ENCODE measurements at regions not wholly inside any gene's neighbourhood (a gene's known extent, or its start where the extent isn't known, plus 50 kb on each side); places are given as distances from the start of the nearest gene placed in this dataset.
"Not testable (repeated sequence)": the region's sequence is repeated elsewhere in the genome, so short reads cannot be mapped to it uniquely, and the experiment has no call there.

- TF ChIP-seq POLR2A (IDR thresholded peaks at IDR 0.05; ENCODE audit: low read depth, low read length): no peak
- TF ChIP-seq TAF1 (IDR thresholded peaks at IDR 0.05; ENCODE audit: borderline replicate concordance, low read depth, low read length): no peak
- TF ChIP-seq POLR2AphosphoS5 (IDR thresholded peaks at IDR 0.05; ENCODE audit: low read depth, low read length): no peak
- FAIRE-seq (no peak), DNase-seq (ENCODE audit: insufficient read length) (no peak)
These were observed 321.5 kb upstream of the MAN1A1 start for GRCh38 chr6:119671105-119671504.

- FAIRE-seq (no peak), DNase-seq (ENCODE audit: insufficient read length) (no peak)
- no peak for TF ChIP-seq TAF1 (IDR thresholded peaks at IDR 0.05; ENCODE audit: borderline replicate concordance, low read depth, low read length)
- no peak for TF ChIP-seq POLR2AphosphoS5 (IDR thresholded peaks at IDR 0.05; ENCODE audit: low read depth, low read length)
- TF ChIP-seq POLR2A (IDR thresholded peaks at IDR 0.05; ENCODE audit: low read depth, low read length): no peak
These were observed 319.7 kb upstream of the MAN1A1 start for GRCh38 chr6:119669221-119669620.

GRCh38 chr6:119665432-119665831 lies 315.9 kb upstream of the MAN1A1 start:
- not testable (repeated sequence) for DNase-seq (ENCODE audit: insufficient read length); FAIRE-seq

- no peak for TF ChIP-seq POLR2AphosphoS5 (IDR thresholded peaks at IDR 0.05; ENCODE audit: low read depth, low read length)
- no peak for TF ChIP-seq POLR2A (IDR thresholded peaks at IDR 0.05; ENCODE audit: low read depth, low read length)
- no peak for TF ChIP-seq TAF1 (IDR thresholded peaks at IDR 0.05; ENCODE audit: borderline replicate concordance, low read depth, low read length)
- DNase-seq (ENCODE audit: insufficient read length): no peak
- FAIRE-seq: no peak
These were observed 312.1 kb upstream of the MAN1A1 start for GRCh38 chr6:119661628-119662027.

GRCh38 chr6:119661078-119661477 lies 311.5 kb upstream of the MAN1A1 start:
- FAIRE-seq: no peak
- no peak for TF ChIP-seq TAF1 (IDR thresholded peaks at IDR 0.05; ENCODE audit: borderline replicate concordance, low read depth, low read length)
- no peak for TF ChIP-seq POLR2AphosphoS5 (IDR thresholded peaks at IDR 0.05; ENCODE audit: low read depth, low read length)
- TF ChIP-seq POLR2A (IDR thresholded peaks at IDR 0.05; ENCODE audit: low read depth, low read length): no peak
- no peak for DNase-seq (ENCODE audit: insufficient read length)

- no peak for TF ChIP-seq POLR2AphosphoS5 (IDR thresholded peaks at IDR 0.05; ENCODE audit: low read depth, low read length)
- no peak for TF ChIP-seq POLR2A (IDR thresholded peaks at IDR 0.05; ENCODE audit: low read depth, low read length)
- FAIRE-seq: no peak
These were observed 309.4 kb upstream of the MAN1A1 start for GRCh38 chr6:119658917-119659316.

GRCh38 chr6:119655124-119655523 lies 305.6 kb upstream of the MAN1A1 start:
- DNase-seq (ENCODE audit: insufficient read length): no peak
- no peak for FAIRE-seq
- no peak for TF ChIP-seq TAF1 (IDR thresholded peaks at IDR 0.05; ENCODE audit: borderline replicate concordance, low read depth, low read length)
- no peak for TF ChIP-seq POLR2A (IDR thresholded peaks at IDR 0.05; ENCODE audit: low read depth, low read length)
- TF ChIP-seq POLR2AphosphoS5 (IDR thresholded peaks at IDR 0.05; ENCODE audit: low read depth, low read length): no peak

More at GRCh38 chr6:119658917-119659316, 309.4 kb upstream of the MAN1A1 start:
- DNase-seq (ENCODE audit: insufficient read length): no peak

- FAIRE-seq (no peak), DNase-seq (ENCODE audit: insufficient read length) (no peak)
- TF ChIP-seq POLR2AphosphoS5 (IDR thresholded peaks at IDR 0.05; ENCODE audit: low read depth, low read length) (no peak), TAF1 (IDR thresholded peaks at IDR 0.05; ENCODE audit: borderline replicate concordance, low read depth, low read length) (no peak), POLR2A (IDR thresholded peaks at IDR 0.05; ENCODE audit: low read depth, low read length) (no peak)
These were observed 303.8 kb upstream of the MAN1A1 start for GRCh38 chr6:119653329-119653728.

GRCh38 chr6:119649531-119649930 lies 300.0 kb upstream of the MAN1A1 start:
- DNase-seq (ENCODE audit: insufficient read length): no peak
- FAIRE-seq: no peak
- TF ChIP-seq POLR2A (IDR thresholded peaks at IDR 0.05; ENCODE audit: low read depth, low read length) (no peak), TAF1 (IDR thresholded peaks at IDR 0.05; ENCODE audit: borderline replicate concordance, low read depth, low read length) (no peak), POLR2AphosphoS5 (IDR thresholded peaks at IDR 0.05; ENCODE audit: low read depth, low read length) (no peak)

- DNase-seq (ENCODE audit: insufficient read length) (no peak), FAIRE-seq (no peak)
- TF ChIP-seq TAF1 (IDR thresholded peaks at IDR 0.05; ENCODE audit: borderline replicate concordance, low read depth, low read length) (no peak), POLR2A (IDR thresholded peaks at IDR 0.05; ENCODE audit: low read depth, low read length) (no peak), POLR2AphosphoS5 (IDR thresholded peaks at IDR 0.05; ENCODE audit: low read depth, low read length) (no peak)
These were observed 297.7 kb upstream of the MAN1A1 start for GRCh38 chr6:119647309-119647708.

GRCh38 chr6:119643876-119644275 lies 294.3 kb upstream of the MAN1A1 start:
- TF ChIP-seq POLR2AphosphoS5 (IDR thresholded peaks at IDR 0.05; ENCODE audit: low read depth, low read length) (no peak), POLR2A (IDR thresholded peaks at IDR 0.05; ENCODE audit: low read depth, low read length) (no peak), TAF1 (IDR thresholded peaks at IDR 0.05; ENCODE audit: borderline replicate concordance, low read depth, low read length) (no peak)
- FAIRE-seq (no peak), DNase-seq (ENCODE audit: insufficient read length) (no peak)

GRCh38 chr6:119637768-119638167 lies 288.2 kb upstream of the MAN1A1 start:
- FAIRE-seq (no peak), DNase-seq (ENCODE audit: insufficient read length) (no peak)
- TF ChIP-seq TAF1 (IDR thresholded peaks at IDR 0.05; ENCODE audit: borderline replicate concordance, low read depth, low read length): no peak
- TF ChIP-seq POLR2AphosphoS5 (IDR thresholded peaks at IDR 0.05; ENCODE audit: low read depth, low read length): no peak
- no peak for TF ChIP-seq POLR2A (IDR thresholded peaks at IDR 0.05; ENCODE audit: low read depth, low read length)

- no peak for FAIRE-seq
- DNase-seq (ENCODE audit: insufficient read length): no peak
- TF ChIP-seq POLR2A (IDR thresholded peaks at IDR 0.05; ENCODE audit: low read depth, low read length) (no peak), POLR2AphosphoS5 (IDR thresholded peaks at IDR 0.05; ENCODE audit: low read depth, low read length) (no peak), TAF1 (IDR thresholded peaks at IDR 0.05; ENCODE audit: borderline replicate concordance, low read depth, low read length) (no peak)
These were observed 286.5 kb upstream of the MAN1A1 start for GRCh38 chr6:119636060-119636459.
